K562 (cell line): ENCODE measurements at regions not wholly inside any gene's neighbourhood (a gene's known extent, or its start where the extent isn't known, plus 50 kb on each side); places are given as distances from the start of the nearest gene placed in this dataset.

Experiments
- ATAC-seq: fragments of 200-7000 bp; cut with Tn5 transposase; 3 replicates; pipeline ENCODE4 v1.9.1; 2020; ENCODE audit warnings: moderate library complexity
- BruUV-seq: library from RNA; stranded (reverse); fragments of 400-500 nt; replicated peaks from 2 replicates; lab custom pipeline; 2021; lab: Mats Ljungman, UMichigan
- CTCF ChIA-PET: fragments of 300-600 bp; formaldehyde crosslinking; extraction: SDS; loops from one replicate; lab custom pipeline; 2021; ENCODE audit warnings: low intra/inter-chr PET ratio; lab: Yijun Ruan, JAX
- POLR2A ChIA-PET: fragments of 300-600, 350-650 bp; sonication (Branson Sonifier 250); formaldehyde crosslinking; extraction: SDS; loops from one replicate; lab custom pipeline; 2021; ENCODE audit warnings: antibody characterized with exemption, inconsistent platforms; lab: Yijun Ruan, JAX
- DNase-seq, 4 experiments: peaks; one replicate each; pipeline versions ENCODE4 v3.0.0 to v3.0.0-alpha.2; 2011 to 2018; ENCODE audit warnings: low spot score in 3 of 4, mixed read lengths in 3 of 4; ENCODE audit errors: extremely low read depth in 1 of 4
- FAIRE-seq: peaks from 2 replicates; lab custom pipeline; 2011; peaks lifted over from hg19 to GRCh38; lab: Jason Lieb, UNC
- H2AFZ ChIP-seq: 2 replicates; pipeline ENCODE4 v1.6.0; 2011; ENCODE audit warnings: low read depth, low read length, control low read depth, inconsistent platforms
- H3K27ac ChIP-seq: fragments of 200-600 bp; 3 replicates; pipeline ENCODE4 v1.8.0; 2011; ENCODE audit warnings: low read depth, mild to moderate bottlenecking, control low read depth, inconsistent platforms, low read length, moderate library complexity, mixed read lengths; ENCODE audit errors: extremely low read depth
- H3K27me3 ChIP-seq, 2 experiments: fragments of 300-600 bp in 1 of 2; 2 replicates in 1 of 2; 3 replicates in 1 of 2; pipeline versions ENCODE4 v1.6.0 to v1.8.0; 2011; ENCODE audit warnings: inconsistent platforms in 2 of 2, low read length in 2 of 2, mild to moderate bottlenecking in 1 of 2, mixed read lengths in 1 of 2, moderate library complexity in 1 of 2; ENCODE audit not compliant: control insufficient read depth in 2 of 2, insufficient read depth in 2 of 2
- H3K36me3 ChIP-seq: fragments of 300-600 bp; 3 replicates; pipeline ENCODE4 v1.8.0; 2011; ENCODE audit warnings: mild to moderate bottlenecking, low read length, inconsistent platforms; ENCODE audit not compliant: control insufficient read depth, insufficient read depth
- H3K4me1 ChIP-seq, 2 experiments: fragments of 200-600 bp in 1 of 2; replicated peaks in 1 of 2; 2 replicates in 1 of 2; 3 replicates in 1 of 2; pipeline versions ENCODE4 v1.5.1 to v1.8.0; 2011; ENCODE audit warnings: inconsistent platforms in 2 of 2, low read length in 2 of 2, mild to moderate bottlenecking in 1 of 2, mixed read lengths in 1 of 2, moderate library complexity in 1 of 2; ENCODE audit not compliant: control insufficient read depth in 2 of 2, insufficient read depth in 2 of 2
- H3K4me2 ChIP-seq: 2 replicates; pipeline ENCODE4 v1.6.1; 2011; ENCODE audit warnings: low read length, control low read depth, inconsistent platforms, mixed read lengths; ENCODE audit not compliant: insufficient read depth
- H3K4me3 ChIP-seq: fragments of 200-600 bp; sonication (generic), shearing (Covaris generic); 2 replicates; pipeline ENCODE4 v1.5.1; 2016; ENCODE audit warnings: control low read depth, inconsistent platforms
- H3K79me2 ChIP-seq: fragments of 200-600 bp; 3 replicates; pipeline ENCODE4 v1.8.0; 2011; ENCODE audit warnings: low read length, inconsistent platforms; ENCODE audit not compliant: control insufficient read depth, insufficient read depth
- H3K9ac ChIP-seq, 2 experiments: 2 replicates each; pipeline versions ENCODE4 v1.6.0 to v1.6.1; 2011; ENCODE audit warnings: low read depth in 2 of 2, low read length in 2 of 2, control low read depth in 1 of 2, inconsistent platforms in 1 of 2, mild to moderate bottlenecking in 1 of 2, mixed read lengths in 1 of 2; ENCODE audit not compliant: insufficient read depth in 1 of 2
- H3K9me1 ChIP-seq: one replicate; pipeline ENCODE4 v1.6.0; 2011; ENCODE audit warnings: inconsistent platforms, mild to moderate bottlenecking, low read length, moderate library complexity; ENCODE audit not compliant: control insufficient read depth, insufficient read depth
- H3K9me3 ChIP-seq: replicated peaks from 2 replicates; pipeline ENCODE4 v1.5.1; 2011; ENCODE audit warnings: low read depth, low read length, inconsistent platforms; ENCODE audit not compliant: control insufficient read depth, insufficient read depth
- H4K20me1 ChIP-seq: replicated peaks from 2 replicates; pipeline ENCODE4 v1.6.1; 2011; ENCODE audit warnings: low read length, inconsistent platforms, mixed read lengths; ENCODE audit not compliant: control insufficient read depth, insufficient read depth
- SETDB1 ChIP-seq: IDR thresholded peaks from one replicate; pipeline ENCODE4 v1.6.1; 2012; ENCODE audit warnings: low read length, control low read depth, inconsistent platforms
- SRSF3 ChIP-seq: fragments of 200-400 bp; formaldehyde crosslinking; IDR thresholded peaks from 2 replicates; pipeline ENCODE4 v1.6.1; 2016; ENCODE audit warnings: mild to moderate bottlenecking, low read length, moderate library complexity; ENCODE audit not compliant: insufficient read depth
- ZNF23 ChIP-seq: fragments of 250-450 bp; sonication (Bioruptor Pico); IDR thresholded peaks from 2 replicates; pipeline ENCODE4 v1.4.0; 2020; ENCODE audit warnings: mild to moderate bottlenecking
- WGBS: fragments of 100-300 bp; shearing (Covaris generic); methylation state at CpG from one replicate; pipeline ENCODE4 v1.1.6; 2016; ENCODE audit warnings: low coverage, mixed read lengths; ENCODE audit not compliant: insufficient coverage; ENCODE audit errors: missing lambda C conversion rate; 5-methylcytosine and 5-hydroxymethylcytosine counted together
- in situ Hi-C: fragments of 300-500 bp; cut with MboI; formaldehyde crosslinking; loops from 4 replicates; pipeline ENCODE4 v1.15.0; 2018; ENCODE audit warnings: inconsistent platforms, mixed read lengths
- intact Hi-C: fragments of 100-400 bp; cut with micrococcal nuclease; formaldehyde crosslinking; loops from 2 replicates; pipeline ENCODE4 v1.14.2; 2022
- TF ChIP-seq, protein P1 (sequence below), 2 experiments: fragments of 450-650 bp; conservative IDR thresholded peaks; 2 replicates each; pipeline ENCODE4 v1.6.1; 2017; ENCODE audit warnings: mild to moderate bottlenecking in 2 of 2, moderate library complexity in 2 of 2

DNA sequence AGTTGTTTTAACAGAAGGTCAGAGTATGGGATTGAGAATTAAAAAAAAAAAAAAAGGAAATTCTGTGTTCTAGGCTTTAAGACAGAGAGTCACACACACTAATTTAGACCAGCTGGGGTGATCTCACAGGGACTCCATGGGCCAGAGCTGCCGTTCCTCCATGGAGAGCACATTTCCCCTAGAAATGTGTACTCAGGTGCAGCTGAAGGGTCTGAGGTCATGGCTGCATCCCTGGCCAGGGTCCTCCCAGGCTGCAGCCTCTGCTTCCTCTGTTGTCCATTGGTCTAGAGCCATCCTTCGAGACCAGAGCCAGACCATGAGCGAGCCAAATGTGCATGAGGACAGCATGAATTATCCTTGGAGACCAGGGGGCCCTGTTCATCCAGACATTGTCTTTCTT lies 190.1 kb upstream of the TNP1 start (continued):
- TF ChIP-seq SETDB1: no peak
- TF ChIP-seq, protein P1, sequence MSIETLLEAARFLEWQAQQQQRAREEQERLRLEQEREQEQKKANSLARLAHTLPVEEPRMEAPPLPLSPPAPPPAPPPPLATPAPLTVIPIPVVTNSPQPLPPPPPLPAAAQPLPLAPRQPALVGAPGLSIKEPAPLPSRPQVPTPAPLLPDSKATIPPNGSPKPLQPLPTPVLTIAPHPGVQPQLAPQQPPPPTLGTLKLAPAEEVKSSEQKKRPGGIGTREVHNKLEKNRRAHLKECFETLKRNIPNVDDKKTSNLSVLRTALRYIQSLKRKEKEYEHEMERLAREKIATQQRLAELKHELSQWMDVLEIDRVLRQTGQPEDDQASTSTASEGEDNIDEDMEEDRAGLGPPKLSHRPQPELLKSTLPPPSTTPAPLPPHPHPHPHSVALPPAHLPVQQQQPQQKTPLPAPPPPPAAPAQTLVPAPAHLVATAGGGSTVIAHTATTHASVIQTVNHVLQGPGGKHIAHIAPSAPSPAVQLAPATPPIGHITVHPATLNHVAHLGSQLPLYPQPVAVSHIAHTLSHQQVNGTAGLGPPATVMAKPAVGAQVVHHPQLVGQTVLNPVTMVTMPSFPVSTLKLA (conservative IDR thresholded peaks at IDR 0.05): no peak
- no peak for TF ChIP-seq ZNF23 (CRISPR knock-in tag)

DNA sequence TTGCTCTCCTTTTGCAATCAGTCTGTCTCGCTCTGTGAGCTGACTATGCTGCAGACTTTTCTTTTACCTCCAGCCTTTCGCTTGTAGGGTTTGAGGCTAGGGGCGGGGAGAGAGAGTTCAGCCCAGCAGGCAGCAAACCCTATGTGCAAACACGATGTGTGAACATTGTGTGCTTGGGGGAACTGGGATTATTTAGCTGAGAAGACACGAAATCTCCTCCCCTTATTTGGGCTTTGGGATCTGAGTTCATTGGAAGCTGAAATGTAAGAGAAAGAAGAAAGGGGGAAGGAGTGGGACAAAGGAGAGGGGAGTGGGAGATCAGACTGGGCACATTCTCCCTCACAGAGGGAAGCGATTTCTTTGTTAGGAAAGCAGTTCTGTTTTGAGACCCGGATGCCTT lies 189.6 kb upstream of the TNP1 start:
- POLR2A ChIA-PET: interaction anchor here (0.6 kb wide), 1 partner anchor 40 kb away, joined by 3 read pairs; no protein-coding TSS in a partner anchor
- in situ Hi-C loops: no loop called here
- 17% methylated on average over 6 of the region's 7 CpGs for WGBS
- ATAC-seq (no peak), FAIRE-seq (no peak), DNase-seq (no peak)
- TF ChIP-seq SRSF3: no peak
- H3K79me2 ChIP-seq: no peaks in the 10 kb centered on the region
- no TSS peak for BruUV-seq
- H3K9me1 ChIP-seq: no peaks in the 10 kb centered on the region
- peaks cover 0 to 6% of the 10 kb centered on the region in 2 experiments; a peak in 1 of 5 replicates for H3K4me1 ChIP-seq
- CTCF ChIA-PET: no interaction called here
- H3K9ac ChIP-seq: no peak overlapping the region
- H4K20me1 ChIP-seq: no peaks in the 10 kb centered on the region
- no peaks in the 10 kb centered on the region for H3K9me3 ChIP-seq
- no peaks in the 10 kb centered on the region for H3K36me3 ChIP-seq
- H3K27ac ChIP-seq: no peak overlapping the region
- H3K4me3 ChIP-seq: no peak overlapping the region
- no peak overlapping the region for H3K4me2 ChIP-seq
- H2AFZ ChIP-seq: no peak overlapping the region
- no peaks in the 10 kb centered on the region; a peak in 1 of 5 replicates for H3K27me3 ChIP-seq
- intact Hi-C loops: no loop called here
